ENCODE measurements at regions not wholly inside any gene's neighbourhood (a gene's known extent, or its start where the extent isn't known, plus 50 kb on each side); places are given as distances from the start of the nearest gene placed in this dataset.

DNA sequence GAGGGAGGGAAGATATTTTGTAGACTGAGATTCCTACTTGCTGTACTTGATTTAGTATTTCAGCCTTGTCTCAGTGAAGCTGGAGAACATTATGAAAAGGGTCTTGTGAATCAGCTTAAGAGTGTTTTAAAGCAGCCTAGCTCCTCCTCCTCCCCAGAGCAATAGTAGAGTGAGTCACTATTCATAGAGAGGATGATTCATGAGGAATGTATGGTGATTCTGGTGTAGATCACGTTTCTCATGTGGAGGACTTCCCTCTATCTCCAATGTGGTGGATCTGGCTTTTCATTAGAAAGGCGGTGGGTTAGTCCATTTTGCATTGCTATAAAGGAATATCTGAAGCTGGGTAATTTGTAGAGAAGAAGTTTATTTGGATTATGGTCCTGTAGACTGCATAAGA is 340.1 kb upstream of the CHRM2 start:
- H3K4me1 ChIP-seq, result no peaks in the 10 kb centered on the region
- ATAC-seq, result no peak
- TF ChIP-seq POLR2A (IDR thresholded peaks at IDR 0.05) (no peak), CTCF (IDR thresholded peaks at IDR 0.05) (no peak)
- no peaks in the 10 kb centered on the region for H3K36me3 ChIP-seq
- no peak overlapping the region for H3K4me3 ChIP-seq
- DNase-seq, result no peak
- WGBS (ENCODE audit: insufficient coverage, low coverage, low lambda C conversion rate, missing lambda C conversion rate), result 28% methylated on average over 2 of the region's 2 CpGs
- intact Hi-C loops (cut with DNase I), result no loop called here
- H3K9me3 ChIP-seq, result no peaks in the 10 kb centered on the region
- H3K27me3 ChIP-seq, result no peaks in the 10 kb centered on the region
- H3K27ac ChIP-seq, result no peak overlapping the region

GRCh38 chr7:136527554-136527953 is 340.9 kb upstream of the CHRM2 start:
- intact Hi-C loops (cut with DNase I), result no loop called here
- peak in 1 of 4 donors; percentile 10 for ATAC-seq
- no CpG with 5 or more reads among the region's 1 CpG for WGBS (ENCODE audit: insufficient coverage, low coverage, low lambda C conversion rate, missing lambda C conversion rate)
- H3K27ac ChIP-seq, result no peak overlapping the region
- H3K36me3 ChIP-seq, result no peaks in the 10 kb centered on the region
- H3K27me3 ChIP-seq, result no peaks in the 10 kb centered on the region
- H3K4me3 ChIP-seq, result no peak overlapping the region
- H3K4me1 ChIP-seq, result no peaks in the 10 kb centered on the region
- no peak for DNase-seq
- TF ChIP-seq POLR2A (IDR thresholded peaks at IDR 0.05) (no peak), CTCF (IDR thresholded peaks at IDR 0.05) (no peak)
- H3K9me3 ChIP-seq, result no peaks in the 10 kb centered on the region

DNA sequence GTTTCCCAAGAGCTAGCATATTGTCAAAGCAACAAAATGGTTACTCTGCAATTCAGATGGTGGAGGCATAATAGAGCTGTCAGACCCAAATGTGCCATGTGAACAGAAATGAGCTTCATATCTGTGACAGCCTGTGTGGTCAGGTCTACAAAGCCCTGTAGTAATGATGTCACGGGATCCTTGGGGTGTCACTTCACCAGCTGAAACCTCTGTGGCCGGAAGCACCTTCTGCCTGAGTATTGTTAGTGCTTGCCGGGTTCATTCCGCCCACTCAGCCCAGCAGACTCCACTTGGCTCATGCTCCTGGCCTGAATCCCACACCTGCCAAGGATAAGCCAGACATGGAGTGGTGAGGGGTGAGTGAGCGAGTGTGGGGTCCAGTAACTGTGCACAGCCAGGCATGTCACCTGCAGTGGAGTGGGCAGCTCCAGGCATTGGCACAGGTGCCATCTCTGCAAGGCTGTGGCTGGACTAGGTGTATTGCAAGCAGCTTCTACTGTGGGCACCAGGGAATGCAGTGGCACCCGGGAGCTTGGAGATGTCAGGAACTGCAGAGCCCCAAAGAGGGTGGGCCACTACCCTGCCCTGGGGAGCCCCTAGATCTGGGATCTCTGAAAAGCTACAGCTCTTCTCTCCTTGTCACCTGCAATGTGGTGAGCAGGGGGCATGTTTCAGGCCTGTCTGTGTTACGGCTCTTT is 341.9 kb upstream of the CHRM2 start:
- Histone ChIP-seq H3K4me3 (no peak overlapping the region), H3K4me1 (no peaks in the 10 kb centered on the region), H3K27ac (no peak overlapping the region), H3K27me3 (no peaks in the 10 kb centered on the region), H3K9me3 (no peaks in the 10 kb centered on the region), H3K36me3 (no peaks in the 10 kb centered on the region)
- intact Hi-C loops (cut with DNase I), result no loop called here
- TF ChIP-seq CTCF (IDR thresholded peaks at IDR 0.05) (no peak), POLR2A (IDR thresholded peaks at IDR 0.05) (no peak)
- no peak for DNase-seq
- WGBS (ENCODE audit: insufficient coverage, low coverage, low lambda C conversion rate, missing lambda C conversion rate), result 77% methylated on average over 4 of the region's 7 CpGs
- peak in 1 of 4 donors; percentile 30 for ATAC-seq

DNA sequence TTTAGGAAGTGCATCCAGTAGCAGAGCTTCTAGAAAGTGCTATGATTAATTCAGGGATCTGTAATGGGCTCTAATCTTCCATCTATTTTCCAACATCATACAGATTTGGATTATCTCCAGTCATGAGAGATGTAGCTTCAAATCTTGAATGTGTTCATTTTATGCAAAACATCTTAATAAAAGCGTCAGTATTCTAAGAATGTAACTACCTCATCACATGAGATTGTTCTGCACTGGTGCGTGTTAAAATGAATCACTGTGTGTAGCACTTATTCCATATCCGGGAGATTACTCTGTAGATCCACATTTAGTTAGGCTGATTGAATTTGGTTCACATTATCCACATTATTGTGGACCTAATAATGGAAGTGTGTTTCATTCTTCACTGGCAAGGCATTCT is 344.9 kb upstream of the CHRM2 start:
- Histone ChIP-seq H3K27me3 (no peaks in the 10 kb centered on the region), H3K36me3 (no peaks in the 10 kb centered on the region), H3K27ac (no peak overlapping the region), H3K4me3 (no peak overlapping the region), H3K9me3 (no peaks in the 10 kb centered on the region), H3K4me1 (no peaks in the 10 kb centered on the region)
- TF ChIP-seq CTCF (IDR thresholded peaks at IDR 0.05), result no peak
- ATAC-seq (no peak), DNase-seq (no peak)
- WGBS (ENCODE audit: insufficient coverage, low coverage, low lambda C conversion rate, missing lambda C conversion rate), result 72% methylated on average over 3 of the region's 3 CpGs
- intact Hi-C loops (cut with DNase I), result no loop called here

DNA sequence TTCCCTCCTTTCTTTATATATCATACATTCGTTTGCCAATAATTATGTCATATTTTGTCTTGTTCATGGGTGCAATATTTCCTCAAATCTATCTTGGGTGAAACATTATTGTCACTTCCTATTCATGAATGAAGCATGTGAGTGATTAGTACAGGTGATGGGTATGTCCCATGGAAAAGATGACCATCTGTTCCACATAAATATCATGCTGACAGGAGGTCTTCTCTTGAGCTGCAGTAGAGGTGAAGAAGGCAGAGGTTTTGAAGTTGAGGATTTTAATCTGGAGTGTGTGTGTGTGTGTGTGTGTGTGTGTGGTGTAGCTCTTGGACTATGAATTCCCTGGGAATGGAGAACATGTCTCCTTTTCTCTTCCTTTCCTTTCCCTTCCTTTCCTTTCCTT is 350.5 kb upstream of the CHRM2 start:
- H3K27ac ChIP-seq, result no peak overlapping the region
- no peaks in the 10 kb centered on the region for H3K27me3 ChIP-seq
- no peak for DNase-seq
- intact Hi-C loops (cut with DNase I), result no loop called here
- WGBS (ENCODE audit: insufficient coverage, low coverage, low lambda C conversion rate, missing lambda C conversion rate), result 29% methylated on average over 1 of the region's 1 CpG
- no peak for TF ChIP-seq POLR2A (IDR thresholded peaks at IDR 0.05)
- no peak for TF ChIP-seq CTCF (IDR thresholded peaks at IDR 0.05)
- H3K4me3 ChIP-seq, result no peak overlapping the region
- H3K9me3 ChIP-seq, result no peaks in the 10 kb centered on the region
- no peaks in the 10 kb centered on the region for H3K36me3 ChIP-seq
- no peaks in the 10 kb centered on the region for H3K4me1 ChIP-seq
- no peak for ATAC-seq
